GM23338 (cell line): ENCODE measurements at regions not wholly inside any gene's neighbourhood (a gene's known extent, or its start where the extent isn't known, plus 50 kb on each side); places are given as distances from the start of the nearest gene placed in this dataset.

ENCODE experiments used
- ATAC-seq: fragments of 200-7000 bp; cut with Tn5 transposase; 3 replicates; pipeline ENCODE4 v1.9.1; 2020
- DNase-seq: peaks from one replicate; pipeline ENCODE4 v3.0.0-alpha.2; 2015; ENCODE audit warnings: low spot score
- H2AFZ ChIP-seq: fragments of 200-600 bp; sonication (generic); 2 replicates; pipeline ENCODE4 v1.8.0; 2016; ENCODE audit warnings: antibody characterized with exemption, mild to moderate bottlenecking, moderate library complexity
- H3F3A ChIP-seq: fragments of 200-600 bp; sonication (generic); replicated peaks from 2 replicates; pipeline ENCODE4 v1.8.0; 2017; ENCODE audit warnings: antibody characterized with exemption, mixed run types, low read depth
- H3K27ac ChIP-seq: fragments of 200-600 bp; sonication (generic); 2 replicates; pipeline ENCODE4 v1.6.1; 2016; ENCODE audit warnings: low read depth
- H3K27me3 ChIP-seq: fragments of 200-600 bp; sonication (generic); 2 replicates; pipeline ENCODE4 v1.8.0; 2016; ENCODE audit warnings: mild to moderate bottlenecking, mixed run types, moderate library complexity; ENCODE audit not compliant: insufficient read depth
- H3K36me3 ChIP-seq: fragments of 200-600 bp; sonication (generic); 2 replicates; pipeline ENCODE4 v1.8.0; 2016; ENCODE audit warnings: mild to moderate bottlenecking; ENCODE audit not compliant: insufficient read depth
- H3K4me1 ChIP-seq: fragments of 200-600 bp; sonication (generic); 2 replicates; pipeline ENCODE4 v1.8.0; 2016; ENCODE audit warnings: mild to moderate bottlenecking, moderate library complexity; ENCODE audit not compliant: insufficient read depth
- H3K4me2 ChIP-seq: fragments of 200-600 bp; sonication (generic); 2 replicates; pipeline ENCODE4 v1.7.1; 2017; ENCODE audit warnings: mixed run types
- H3K4me3 ChIP-seq: fragments of 200-600 bp; sonication (generic); 2 replicates; pipeline ENCODE4 v1.6.1; 2016; ENCODE audit warnings: mixed run types
- H3K79me2 ChIP-seq: fragments of 200-600 bp; sonication (generic); replicated peaks from 2 replicates; pipeline ENCODE4 v1.8.0; 2017; ENCODE audit warnings: mild to moderate bottlenecking; ENCODE audit not compliant: insufficient read depth
- H3K9me2 ChIP-seq: fragments of 200-600 bp; sonication (generic); 2 replicates; pipeline ENCODE4 v1.8.0; 2017; ENCODE audit not compliant: insufficient read depth
- H4K20me1 ChIP-seq: fragments of 200-600 bp; sonication (generic); replicated peaks from 2 replicates; pipeline ENCODE4 v1.8.0; 2017; ENCODE audit warnings: mild to moderate bottlenecking; ENCODE audit not compliant: insufficient read depth
- H3K27ac Mint-ChIP-seq: 2 replicates; pipeline ENCODE4 v1.8.0; 2020; ENCODE audit warnings: inconsistent platforms, mild to moderate bottlenecking, moderate library complexity, mixed read lengths
- H3K27me3 Mint-ChIP-seq: 3 replicates; pipeline ENCODE4 v1.8.0; 2022; ENCODE audit warnings: low read depth, mild to moderate bottlenecking, moderate library complexity, mixed read lengths, inconsistent platforms; ENCODE audit not compliant: insufficient read depth, poor library complexity
- H3K36me3 Mint-ChIP-seq: 3 replicates; pipeline ENCODE4 v1.8.0; 2021; ENCODE audit warnings: low read depth, mild to moderate bottlenecking, inconsistent platforms, moderate library complexity, mixed read lengths
- H3K4me1 Mint-ChIP-seq: 3 replicates; pipeline ENCODE4 v1.8.0; 2020; ENCODE audit warnings: mild to moderate bottlenecking, inconsistent platforms, mixed read lengths
- H3K4me3 Mint-ChIP-seq: 3 replicates; pipeline ENCODE4 v1.8.0; 2021; ENCODE audit warnings: moderate library complexity, mild to moderate bottlenecking, inconsistent platforms, mixed read lengths
- H3K9me3 Mint-ChIP-seq: 3 replicates; pipeline ENCODE4 v1.8.0; 2020; ENCODE audit warnings: moderate library complexity, mild to moderate bottlenecking, inconsistent platforms, mixed read lengths
- EZH2 ChIP-seq: fragments of 200-600 bp; sonication (generic); IDR thresholded peaks from one replicate; pipeline ENCODE4 v1.8.0; 2017; ENCODE audit warnings: antibody characterized with exemption, mild to moderate bottlenecking, low read depth; ENCODE audit not compliant: unreplicated experiment
- EZH2phosphoT487 ChIP-seq: fragments of 200-600 bp; sonication (generic); IDR thresholded peaks from one replicate; pipeline ENCODE4 v1.8.1; 2018; ENCODE audit warnings: antibody characterized with exemption; ENCODE audit not compliant: unreplicated experiment
- JUNB ChIP-seq: IDR thresholded peaks from one replicate; pipeline ENCODE4 v1.6.1; 2016; ENCODE audit warnings: antibody characterized with exemption; ENCODE audit not compliant: unreplicated experiment
- ZNF331 ChIP-seq: fragments of 250-450 bp; sonication (Bioruptor Pico); IDR thresholded peaks from 2 replicates; pipeline ENCODE4 v1.5.0; 2020; ENCODE audit warnings: low read depth, mild to moderate bottlenecking, moderate library complexity
- TF ChIP-seq, protein P1 (sequence below): fragments of 250-450 bp; sonication (Bioruptor Pico); IDR thresholded peaks from 2 replicates; pipeline ENCODE4 v1.5.0; 2020; ENCODE audit warnings: mild to moderate bottlenecking, moderate library complexity
- TF ChIP-seq, protein P2 (sequence below): IDR thresholded peaks from 2 replicates; pipeline ENCODE4 v1.6.1; 2016; ENCODE audit warnings: antibody characterized with exemption
- TF ChIP-seq, protein P3 (sequence below), 2 experiments: fragments of 200-600 bp in 1 of 2; sonication (generic) in 1 of 2; conservative IDR thresholded peaks; 2 replicates each; pipeline versions ENCODE4 v1.5.1 to v1.6.1; 2016 to 2017; ENCODE audit warnings: antibody characterized with exemption in 2 of 2, low read depth in 2 of 2, mild to moderate bottlenecking in 2 of 2, moderate library complexity in 1 of 2

DNA sequence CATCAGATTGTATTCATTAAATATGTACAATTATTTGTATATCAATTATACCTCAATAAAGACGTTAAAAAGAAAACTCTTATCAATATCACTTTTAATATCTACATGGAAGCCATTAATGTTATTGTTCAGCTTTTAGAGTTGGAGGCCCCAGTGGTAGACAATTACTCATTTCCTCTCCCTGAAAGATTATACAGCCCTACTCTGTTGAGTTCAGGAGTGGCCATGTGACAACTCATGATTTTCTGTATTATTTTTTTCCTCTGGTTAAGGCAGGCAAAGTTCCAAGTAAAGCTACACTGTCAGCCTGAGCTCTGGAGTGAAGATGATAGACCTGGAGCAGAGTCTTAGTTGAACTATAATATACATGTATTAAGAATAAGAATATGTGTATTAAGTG, 247.9 kb upstream of the B3GALT2 start (continued):
- TF ChIP-seq, protein P1, sequence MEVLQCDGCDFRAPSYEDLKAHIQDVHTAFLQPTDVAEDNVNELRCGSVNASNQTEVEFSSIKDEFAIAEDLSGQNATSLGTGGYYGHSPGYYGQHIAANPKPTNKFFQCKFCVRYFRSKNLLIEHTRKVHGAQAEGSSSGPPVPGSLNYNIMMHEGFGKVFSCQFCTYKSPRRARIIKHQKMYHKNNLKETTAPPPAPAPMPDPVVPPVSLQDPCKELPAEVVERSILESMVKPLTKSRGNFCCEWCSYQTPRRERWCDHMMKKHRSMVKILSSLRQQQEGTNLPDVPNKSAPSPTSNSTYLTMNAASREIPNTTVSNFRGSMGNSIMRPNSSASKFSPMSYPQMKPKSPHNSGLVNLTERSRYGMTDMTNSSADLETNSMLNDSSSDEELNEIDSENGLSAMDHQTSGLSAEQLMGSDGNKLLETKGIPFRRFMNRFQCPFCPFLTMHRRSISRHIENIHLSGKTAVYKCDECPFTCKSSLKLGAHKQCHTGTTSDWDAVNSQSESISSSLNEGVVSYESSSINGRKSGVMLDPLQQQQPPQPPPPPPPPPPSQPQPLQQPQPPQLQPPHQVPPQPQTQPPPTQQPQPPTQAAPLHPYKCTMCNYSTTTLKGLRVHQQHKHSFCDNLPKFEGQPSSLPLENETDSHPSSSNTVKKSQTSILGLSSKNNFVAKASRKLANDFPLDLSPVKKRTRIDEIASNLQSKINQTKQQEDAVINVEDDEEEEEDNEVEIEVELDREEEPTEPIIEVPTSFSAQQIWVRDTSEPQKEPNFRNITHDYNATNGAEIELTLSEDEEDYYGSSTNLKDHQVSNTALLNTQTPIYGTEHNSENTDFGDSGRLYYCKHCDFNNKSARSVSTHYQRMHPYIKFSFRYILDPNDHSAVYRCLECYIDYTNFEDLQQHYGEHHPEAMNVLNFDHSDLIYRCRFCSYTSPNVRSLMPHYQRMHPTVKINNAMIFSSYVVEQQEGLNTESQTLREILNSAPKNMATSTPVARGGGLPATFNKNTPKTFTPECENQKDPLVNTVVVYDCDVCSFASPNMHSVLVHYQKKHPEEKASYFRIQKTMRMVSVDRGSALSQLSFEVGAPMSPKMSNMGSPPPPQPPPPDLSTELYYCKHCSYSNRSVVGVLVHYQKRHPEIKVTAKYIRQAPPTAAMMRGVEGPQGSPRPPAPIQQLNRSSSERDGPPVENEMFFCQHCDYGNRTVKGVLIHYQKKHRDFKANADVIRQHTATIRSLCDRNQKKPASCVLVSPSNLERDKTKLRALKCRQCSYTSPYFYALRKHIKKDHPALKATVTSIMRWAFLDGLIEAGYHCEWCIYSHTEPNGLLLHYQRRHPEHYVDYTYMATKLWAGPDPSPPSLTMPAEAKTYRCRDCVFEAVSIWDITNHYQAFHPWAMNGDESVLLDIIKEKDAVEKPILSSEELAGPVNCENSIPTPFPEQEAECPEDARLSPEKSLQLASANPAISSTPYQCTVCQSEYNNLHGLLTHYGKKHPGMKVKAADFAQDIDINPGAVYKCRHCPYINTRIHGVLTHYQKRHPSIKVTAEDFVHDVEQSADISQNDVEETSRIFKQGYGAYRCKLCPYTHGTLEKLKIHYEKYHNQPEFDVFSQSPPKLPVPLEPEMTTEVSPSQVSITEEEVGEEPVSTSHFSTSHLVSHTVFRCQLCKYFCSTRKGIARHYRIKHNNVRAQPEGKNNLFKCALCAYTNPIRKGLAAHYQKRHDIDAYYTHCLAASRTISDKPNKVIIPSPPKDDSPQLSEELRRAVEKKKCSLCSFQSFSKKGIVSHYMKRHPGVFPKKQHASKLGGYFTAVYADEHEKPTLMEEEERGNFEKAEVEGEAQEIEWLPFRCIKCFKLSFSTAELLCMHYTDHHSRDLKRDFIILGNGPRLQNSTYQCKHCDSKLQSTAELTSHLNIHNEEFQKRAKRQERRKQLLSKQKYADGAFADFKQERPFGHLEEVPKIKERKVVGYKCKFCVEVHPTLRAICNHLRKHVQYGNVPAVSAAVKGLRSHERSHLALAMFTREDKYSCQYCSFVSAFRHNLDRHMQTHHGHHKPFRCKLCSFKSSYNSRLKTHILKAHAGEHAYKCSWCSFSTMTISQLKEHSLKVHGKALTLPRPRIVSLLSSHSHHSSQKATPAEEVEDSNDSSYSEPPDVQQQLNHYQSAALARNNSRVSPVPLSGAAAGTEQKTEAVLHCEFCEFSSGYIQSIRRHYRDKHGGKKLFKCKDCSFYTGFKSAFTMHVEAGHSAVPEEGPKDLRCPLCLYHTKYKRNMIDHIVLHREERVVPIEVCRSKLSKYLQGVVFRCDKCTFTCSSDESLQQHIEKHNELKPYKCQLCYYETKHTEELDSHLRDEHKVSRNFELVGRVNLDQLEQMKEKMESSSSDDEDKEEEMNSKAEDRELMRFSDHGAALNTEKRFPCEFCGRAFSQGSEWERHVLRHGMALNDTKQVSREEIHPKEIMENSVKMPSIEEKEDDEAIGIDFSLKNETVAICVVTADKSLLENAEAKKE = no peak
- TF ChIP-seq JUNB (no peak), EZH2phosphoT487 (no peak)
- TF ChIP-seq, protein P2, sequence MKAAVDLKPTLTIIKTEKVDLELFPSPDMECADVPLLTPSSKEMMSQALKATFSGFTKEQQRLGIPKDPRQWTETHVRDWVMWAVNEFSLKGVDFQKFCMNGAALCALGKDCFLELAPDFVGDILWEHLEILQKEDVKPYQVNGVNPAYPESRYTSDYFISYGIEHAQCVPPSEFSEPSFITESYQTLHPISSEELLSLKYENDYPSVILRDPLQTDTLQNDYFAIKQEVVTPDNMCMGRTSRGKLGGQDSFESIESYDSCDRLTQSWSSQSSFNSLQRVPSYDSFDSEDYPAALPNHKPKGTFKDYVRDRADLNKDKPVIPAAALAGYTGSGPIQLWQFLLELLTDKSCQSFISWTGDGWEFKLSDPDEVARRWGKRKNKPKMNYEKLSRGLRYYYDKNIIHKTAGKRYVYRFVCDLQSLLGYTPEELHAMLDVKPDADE = no peak

DNA sequence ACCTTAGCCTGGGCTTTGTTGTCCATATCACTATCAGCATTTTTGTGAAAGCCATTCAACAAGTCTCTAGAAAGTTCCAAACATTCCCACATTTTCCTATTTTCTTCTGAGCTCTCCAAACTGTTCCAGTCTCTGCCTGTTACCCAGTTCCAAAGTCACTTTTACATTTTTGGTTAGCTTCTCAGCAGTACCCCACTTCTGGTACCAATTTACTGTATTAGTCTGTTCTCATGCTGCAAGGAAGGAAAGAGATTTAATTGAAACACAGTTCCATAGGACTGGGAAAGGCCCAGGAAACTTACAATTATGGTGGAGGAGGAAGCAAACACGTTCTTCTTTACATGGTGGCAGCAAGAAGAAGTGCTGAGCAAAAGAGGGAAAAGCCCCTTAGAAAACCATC, 247.2 kb upstream of the B3GALT2 start:
- ATAC-seq (no peak), DNase-seq (no peak)
- no peaks in the 10 kb centered on the region for H3K79me2 ChIP-seq
- peaks cover 27% of the 10 kb centered on the region for H3K36me3 Mint-ChIP-seq
- no peak overlapping the region for H3K27ac Mint-ChIP-seq
- H3K9me2 ChIP-seq = peaks cover 6% of the 10 kb centered on the region; the same call in 1 of the 2 replicates
- H3K36me3 ChIP-seq = peaks cover 4% of the 10 kb centered on the region; the same call in 1 of the 2 replicates
- H4K20me1 ChIP-seq = no peaks in the 10 kb centered on the region
- H3K27me3 Mint-ChIP-seq = peaks cover 5% of the 10 kb centered on the region
- H3K4me2 ChIP-seq = no peak overlapping the region
- H3F3A ChIP-seq = no peaks in the 10 kb centered on the region
- H3K9me3 Mint-ChIP-seq = peaks cover 45% of the 10 kb centered on the region
- no peak overlapping the region for H2AFZ ChIP-seq
- H3K4me3 ChIP-seq = no peak overlapping the region
- H3K27ac ChIP-seq = no peak overlapping the region
- H3K4me3 Mint-ChIP-seq = no peak overlapping the region
- H3K4me1 Mint-ChIP-seq = no peaks in the 10 kb centered on the region
- H3K4me1 ChIP-seq = no peaks in the 10 kb centered on the region
- no peaks in the 10 kb centered on the region for H3K27me3 ChIP-seq
- TF ChIP-seq EZH2 (no peak), EZH2phosphoT487 (no peak), ZNF331 (CRISPR knock-in tag) (no peak)
- TF ChIP-seq, protein P3, sequence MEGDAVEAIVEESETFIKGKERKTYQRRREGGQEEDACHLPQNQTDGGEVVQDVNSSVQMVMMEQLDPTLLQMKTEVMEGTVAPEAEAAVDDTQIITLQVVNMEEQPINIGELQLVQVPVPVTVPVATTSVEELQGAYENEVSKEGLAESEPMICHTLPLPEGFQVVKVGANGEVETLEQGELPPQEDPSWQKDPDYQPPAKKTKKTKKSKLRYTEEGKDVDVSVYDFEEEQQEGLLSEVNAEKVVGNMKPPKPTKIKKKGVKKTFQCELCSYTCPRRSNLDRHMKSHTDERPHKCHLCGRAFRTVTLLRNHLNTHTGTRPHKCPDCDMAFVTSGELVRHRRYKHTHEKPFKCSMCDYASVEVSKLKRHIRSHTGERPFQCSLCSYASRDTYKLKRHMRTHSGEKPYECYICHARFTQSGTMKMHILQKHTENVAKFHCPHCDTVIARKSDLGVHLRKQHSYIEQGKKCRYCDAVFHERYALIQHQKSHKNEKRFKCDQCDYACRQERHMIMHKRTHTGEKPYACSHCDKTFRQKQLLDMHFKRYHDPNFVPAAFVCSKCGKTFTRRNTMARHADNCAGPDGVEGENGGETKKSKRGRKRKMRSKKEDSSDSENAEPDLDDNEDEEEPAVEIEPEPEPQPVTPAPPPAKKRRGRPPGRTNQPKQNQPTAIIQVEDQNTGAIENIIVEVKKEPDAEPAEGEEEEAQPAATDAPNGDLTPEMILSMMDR (conservative IDR thresholded peaks at IDR 0.05; ENCODE audit: low read depth in 2 of 2) = no peak
- TF ChIP-seq, protein P1 = no peak
